ENCODE measurements at regions not wholly inside any gene's neighbourhood (a gene's known extent, or its start where the extent isn't known, plus 50 kb on each side); places are given as distances from the start of the nearest gene placed in this dataset.

DNA sequence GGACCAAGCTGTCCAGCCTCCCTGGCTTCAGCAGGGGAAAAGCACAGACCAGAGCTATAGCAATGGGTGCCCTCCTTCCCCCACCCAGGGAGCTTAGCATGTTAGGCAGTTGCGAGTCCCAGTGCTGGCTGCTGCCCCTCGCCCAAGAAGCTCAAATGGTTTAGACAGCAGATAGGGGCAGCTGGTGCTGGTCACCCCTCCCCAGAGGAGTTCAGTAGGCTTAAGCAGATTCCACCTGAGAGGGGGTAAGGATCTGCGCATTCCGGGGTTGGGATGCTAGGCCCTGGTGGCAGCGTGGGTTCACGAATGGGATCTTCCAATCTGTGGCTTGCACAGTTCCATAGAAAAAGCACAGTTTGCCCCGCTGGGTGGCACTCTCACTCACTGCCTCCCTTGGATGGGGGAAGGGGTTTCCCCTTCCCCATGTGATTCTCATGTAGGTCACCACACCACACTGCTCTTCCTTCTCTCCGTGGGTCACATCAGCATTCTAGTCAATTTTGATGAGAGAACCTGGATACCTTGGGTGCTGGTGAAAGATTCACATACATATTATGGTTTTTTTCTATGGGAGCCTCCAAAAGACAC, 665.6 kb downstream of the C12orf50 start:
- Histone ChIP-seq H4K20me1 (ENCODE audit: control insufficient read depth, insufficient read depth, low read length, poor library complexity, severe bottlenecking) (no peaks in the 10 kb centered on the region), H3K79me2 (ENCODE audit: control insufficient read depth, insufficient read depth, low read length) (no peaks in the 10 kb centered on the region), H3K4me3 (ENCODE audit: control extremely low read depth in 1 of 5, extremely low read depth in 1 of 5, insufficient read depth in 1 of 5, low read depth in 2 of 5, low read length in 4 of 5) (no peak overlapping the region), H3K4me1 (ENCODE audit: control insufficient read depth in 2 of 2, insufficient read depth in 2 of 2, low read length in 2 of 2) (no peaks in the 10 kb centered on the region), H3K27me3 (replicated peaks in 1 of 4; ENCODE audit: control extremely low read depth in 1 of 4, control insufficient read depth in 3 of 4, insufficient read depth in 4 of 4, low read length in 3 of 4) (no peaks in the 10 kb centered on the region), H3K4me2 (replicated peaks; ENCODE audit: low read depth, low read length, poor library complexity, severe bottlenecking) (no peak overlapping the region), H3K9ac (ENCODE audit: low read length) (no peak overlapping the region), H3K36me3 (replicated peaks in 1 of 2; ENCODE audit: control extremely low read depth in 1 of 2, control insufficient read depth in 1 of 2, extremely low read depth in 1 of 2, insufficient read depth in 2 of 2, low read length in 1 of 2) (no peaks in the 10 kb centered on the region), H3K9me3 (ENCODE audit: control extremely low read depth in 1 of 3, control insufficient read depth in 2 of 3, insufficient read depth in 1 of 3, low read length in 2 of 3) (peaks cover 0 to 6% (median under 1%) of the 10 kb centered on the region in 3 donors), H3K27ac (ENCODE audit: low read length in 2 of 2) (no peak overlapping the region), H2AFZ (ENCODE audit: insufficient read depth, low read depth, low read length, poor library complexity, severe bottlenecking) (no peak overlapping the region)
- no peaks in the 10 kb centered on the region for H3K27me3 Mint-ChIP-seq
- TF ChIP-seq CTCF (IDR thresholded peaks at IDR 0.05) (no peak), EZH2 (IDR thresholded peaks at IDR 0.05; ENCODE audit: borderline replicate concordance, insufficient read depth, low read depth, low read length, poor library complexity, severe bottlenecking) (no peak)
- peaks cover 15% of the 10 kb centered on the region for H3K9me3 Mint-ChIP-seq (ENCODE audit: insufficient read depth)
- no peak overlapping the region for H3K4me3 Mint-ChIP-seq
- POLR2A ChIA-PET, result no interaction called here
- H3K4me1 Mint-ChIP-seq, result no peaks in the 10 kb centered on the region
- no peak for DNase-seq
- intact Hi-C loops (cut with micrococcal nuclease), result no loop called here
- CTCF ChIA-PET, result no interaction called here
- no peak overlapping the region for H3K27ac Mint-ChIP-seq
- 96% methylated on average over 6 of the region's 8 CpGs for WGBS (ENCODE audit: insufficient coverage)
- ATAC-seq (ENCODE audit: low read depth), result no peak

- Histone ChIP-seq H3K9ac (ENCODE audit: low read length) (no peak overlapping the region), H3K36me3 (replicated peaks in 1 of 2; ENCODE audit: control extremely low read depth in 1 of 2, control insufficient read depth in 1 of 2, extremely low read depth in 1 of 2, insufficient read depth in 2 of 2, low read length in 1 of 2) (no peaks in the 10 kb centered on the region), H3K79me2 (ENCODE audit: control insufficient read depth, insufficient read depth, low read length) (no peaks in the 10 kb centered on the region), H3K9me3 (ENCODE audit: control extremely low read depth in 1 of 3, control insufficient read depth in 2 of 3, insufficient read depth in 1 of 3, low read length in 2 of 3) (peaks cover 0 to 4% (median 0%) of the 10 kb centered on the region in 3 donors), H3K4me3 (ENCODE audit: control extremely low read depth in 1 of 5, extremely low read depth in 1 of 5, insufficient read depth in 1 of 5, low read depth in 2 of 5, low read length in 4 of 5) (no peak overlapping the region), H3K27ac (ENCODE audit: low read length in 2 of 2) (no peak overlapping the region), H3K27me3 (replicated peaks in 1 of 4; ENCODE audit: control extremely low read depth in 1 of 4, control insufficient read depth in 3 of 4, insufficient read depth in 4 of 4, low read length in 3 of 4) (no peaks in the 10 kb centered on the region), H3K4me1 (ENCODE audit: control insufficient read depth in 2 of 2, insufficient read depth in 2 of 2, low read length in 2 of 2) (no peaks in the 10 kb centered on the region), H3K4me2 (replicated peaks; ENCODE audit: low read depth, low read length, poor library complexity, severe bottlenecking) (no peak overlapping the region), H2AFZ (ENCODE audit: insufficient read depth, low read depth, low read length, poor library complexity, severe bottlenecking) (no peak overlapping the region), H4K20me1 (ENCODE audit: control insufficient read depth, insufficient read depth, low read length, poor library complexity, severe bottlenecking) (no peaks in the 10 kb centered on the region)
- intact Hi-C loops (cut with micrococcal nuclease), result no loop called here
- ChIA-PET POLR2A (no interaction called here), CTCF (no interaction called here)
- H3K27ac Mint-ChIP-seq, result no peak overlapping the region
- H3K27me3 Mint-ChIP-seq, result no peaks in the 10 kb centered on the region
- no CpG with 5 or more reads among the region's 3 CpGs for WGBS (ENCODE audit: insufficient coverage)
- DNase-seq (no peak), ATAC-seq (ENCODE audit: low read depth) (no peak)
- TF ChIP-seq CTCF (IDR thresholded peaks at IDR 0.05), result no peak
- TF ChIP-seq EZH2 (IDR thresholded peaks at IDR 0.05; ENCODE audit: borderline replicate concordance, insufficient read depth, low read depth, low read length, poor library complexity, severe bottlenecking), result no peak
- H3K4me3 Mint-ChIP-seq, result no peak overlapping the region
- H3K4me1 Mint-ChIP-seq, result peaks cover 1% of the 10 kb centered on the region
- H3K9me3 Mint-ChIP-seq (ENCODE audit: insufficient read depth), result no peaks in the 10 kb centered on the region
These were observed 679.5 kb downstream of the C12orf50 start for GRCh38 chr12:87349681-87350080.

All from B cell (primary cell).